HEK293 (cell line): ENCODE measurements at regions not wholly inside any gene's neighbourhood (a gene's known extent, or its start where the extent isn't known, plus 50 kb on each side); places are given as distances from the start of the nearest gene placed in this dataset.

Source experiments
- HOXA7 ChIP-seq: sonication (generic); formaldehyde crosslinking; IDR thresholded peaks from 2 replicates; pipeline ENCODE4 v1.8.1; 2022; ENCODE audit warnings: missing genetic modification reagents, borderline replicate concordance
- KLF9 ChIP-seq: fragments of 450-650 bp; formaldehyde crosslinking; IDR thresholded peaks from 2 replicates; pipeline ENCODE4 v1.5.1; 2016; ENCODE audit warnings: missing biosample characterization, missing genetic modification characterization, low read depth
- SP2 ChIP-seq: fragments of 450-650 bp; formaldehyde crosslinking; IDR thresholded peaks from 2 replicates; pipeline ENCODE4 v1.5.1; 2016; ENCODE audit warnings: missing biosample characterization, missing genetic modification characterization
- YY2 ChIP-seq: fragments of 450-650 bp; formaldehyde crosslinking; IDR thresholded peaks from 2 replicates; pipeline ENCODE4 v1.5.1; 2016; ENCODE audit warnings: missing biosample characterization, missing genetic modification characterization
- ZEB2 ChIP-seq: fragments of 450-650 bp; formaldehyde crosslinking; IDR thresholded peaks from 2 replicates; pipeline ENCODE4 v1.5.1; 2016; ENCODE audit warnings: missing biosample characterization, missing genetic modification characterization
- ZNF121 ChIP-seq: fragments of 450-650 bp; formaldehyde crosslinking; IDR thresholded peaks from 2 replicates; pipeline ENCODE4 v1.5.1; 2016; ENCODE audit warnings: missing biosample characterization, missing genetic modification characterization
- ZNF596 ChIP-seq: fragments of 450-650 bp; IDR thresholded peaks from 2 replicates; pipeline ENCODE4 v1.5.0; 2018; ENCODE audit warnings: missing biosample characterization, mild to moderate bottlenecking, missing genetic modification characterization, moderate library complexity
- TF ChIP-seq, protein P1 (sequence below): fragments of 450-650 bp; formaldehyde crosslinking; IDR thresholded peaks from 2 replicates; pipeline ENCODE4 v1.5.1; 2016; ENCODE audit warnings: missing biosample characterization, missing genetic modification characterization
- TF ChIP-seq, protein P2 (sequence below): fragments of 450-650 bp; formaldehyde crosslinking; IDR thresholded peaks from 2 replicates; pipeline ENCODE4 v1.5.1; 2016; ENCODE audit warnings: missing biosample characterization, missing genetic modification characterization
- TF ChIP-seq, protein P3 (sequence below): fragments of 450-650 bp; formaldehyde crosslinking; IDR thresholded peaks from 2 replicates; pipeline ENCODE4 v1.5.1; 2016; ENCODE audit warnings: missing biosample characterization, missing genetic modification characterization
- TF ChIP-seq, protein P4 (sequence below): fragments of 450-650 bp; formaldehyde crosslinking; IDR thresholded peaks from 2 replicates; pipeline ENCODE4 v1.5.1; 2016; ENCODE audit warnings: missing biosample characterization, missing genetic modification characterization

DNA sequence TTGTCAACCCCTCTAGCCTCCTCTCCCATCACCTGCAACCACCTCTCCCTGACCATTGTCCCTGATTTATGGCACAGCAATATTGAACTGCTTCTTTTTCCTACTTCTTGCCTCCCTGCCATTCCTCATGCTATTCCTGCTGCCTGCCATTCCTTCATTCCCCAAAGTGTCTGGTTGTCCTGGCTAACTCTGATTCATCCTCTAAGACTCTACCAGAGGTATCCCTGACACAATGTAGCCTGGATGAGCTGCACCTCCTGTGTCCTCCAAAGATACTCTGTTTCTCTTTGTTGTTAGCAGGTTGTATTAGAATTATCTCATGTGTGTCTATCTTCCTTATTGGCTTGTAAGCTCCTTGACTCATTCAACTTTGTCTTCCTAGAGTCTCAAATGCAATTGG is 53.5 kb upstream of the PTPN3 start:
- TF ChIP-seq, protein P1, sequence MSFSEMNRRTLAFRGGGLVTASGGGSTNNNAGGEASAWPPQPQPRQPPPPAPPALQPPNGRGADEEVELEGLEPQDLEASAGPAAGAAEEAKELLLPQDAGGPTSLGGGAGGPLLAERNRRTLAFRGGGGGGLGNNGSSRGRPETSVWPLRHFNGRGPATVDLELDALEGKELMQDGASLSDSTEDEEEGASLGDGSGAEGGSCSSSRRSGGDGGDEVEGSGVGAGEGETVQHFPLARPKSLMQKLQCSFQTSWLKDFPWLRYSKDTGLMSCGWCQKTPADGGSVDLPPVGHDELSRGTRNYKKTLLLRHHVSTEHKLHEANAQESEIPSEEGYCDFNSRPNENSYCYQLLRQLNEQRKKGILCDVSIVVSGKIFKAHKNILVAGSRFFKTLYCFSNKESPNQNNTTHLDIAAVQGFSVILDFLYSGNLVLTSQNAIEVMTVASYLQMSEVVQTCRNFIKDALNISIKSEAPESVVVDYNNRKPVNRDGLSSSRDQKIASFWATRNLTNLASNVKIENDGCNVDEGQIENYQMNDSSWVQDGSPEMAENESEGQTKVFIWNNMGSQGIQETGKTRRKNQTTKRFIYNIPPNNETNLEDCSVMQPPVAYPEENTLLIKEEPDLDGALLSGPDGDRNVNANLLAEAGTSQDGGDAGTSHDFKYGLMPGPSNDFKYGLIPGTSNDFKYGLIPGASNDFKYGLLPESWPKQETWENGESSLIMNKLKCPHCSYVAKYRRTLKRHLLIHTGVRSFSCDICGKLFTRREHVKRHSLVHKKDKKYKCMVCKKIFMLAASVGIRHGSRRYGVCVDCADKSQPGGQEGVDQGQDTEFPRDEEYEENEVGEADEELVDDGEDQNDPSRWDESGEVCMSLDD (tag by site-specific recombination): no peak
- TF ChIP-seq ZNF596 (tag by site-specific recombination) (no peak), KLF9 (tag by site-specific recombination) (no peak), ZEB2 (no peak), SP2 (tag by site-specific recombination) (no peak), YY2 (tag by site-specific recombination) (no peak), ZNF121 (tag by site-specific recombination) (no peak), HOXA7 (CRISPR knock-in tag) (no peak)
- TF ChIP-seq, protein P2, sequence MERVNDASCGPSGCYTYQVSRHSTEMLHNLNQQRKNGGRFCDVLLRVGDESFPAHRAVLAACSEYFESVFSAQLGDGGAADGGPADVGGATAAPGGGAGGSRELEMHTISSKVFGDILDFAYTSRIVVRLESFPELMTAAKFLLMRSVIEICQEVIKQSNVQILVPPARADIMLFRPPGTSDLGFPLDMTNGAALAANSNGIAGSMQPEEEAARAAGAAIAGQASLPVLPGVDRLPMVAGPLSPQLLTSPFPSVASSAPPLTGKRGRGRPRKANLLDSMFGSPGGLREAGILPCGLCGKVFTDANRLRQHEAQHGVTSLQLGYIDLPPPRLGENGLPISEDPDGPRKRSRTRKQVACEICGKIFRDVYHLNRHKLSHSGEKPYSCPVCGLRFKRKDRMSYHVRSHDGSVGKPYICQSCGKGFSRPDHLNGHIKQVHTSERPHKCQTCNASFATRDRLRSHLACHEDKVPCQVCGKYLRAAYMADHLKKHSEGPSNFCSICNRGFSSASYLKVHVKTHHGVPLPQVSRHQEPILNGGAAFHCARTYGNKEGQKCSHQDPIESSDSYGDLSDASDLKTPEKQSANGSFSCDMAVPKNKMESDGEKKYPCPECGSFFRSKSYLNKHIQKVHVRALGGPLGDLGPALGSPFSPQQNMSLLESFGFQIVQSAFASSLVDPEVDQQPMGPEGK (tag by site-specific recombination): no peak
- TF ChIP-seq, protein P3, sequence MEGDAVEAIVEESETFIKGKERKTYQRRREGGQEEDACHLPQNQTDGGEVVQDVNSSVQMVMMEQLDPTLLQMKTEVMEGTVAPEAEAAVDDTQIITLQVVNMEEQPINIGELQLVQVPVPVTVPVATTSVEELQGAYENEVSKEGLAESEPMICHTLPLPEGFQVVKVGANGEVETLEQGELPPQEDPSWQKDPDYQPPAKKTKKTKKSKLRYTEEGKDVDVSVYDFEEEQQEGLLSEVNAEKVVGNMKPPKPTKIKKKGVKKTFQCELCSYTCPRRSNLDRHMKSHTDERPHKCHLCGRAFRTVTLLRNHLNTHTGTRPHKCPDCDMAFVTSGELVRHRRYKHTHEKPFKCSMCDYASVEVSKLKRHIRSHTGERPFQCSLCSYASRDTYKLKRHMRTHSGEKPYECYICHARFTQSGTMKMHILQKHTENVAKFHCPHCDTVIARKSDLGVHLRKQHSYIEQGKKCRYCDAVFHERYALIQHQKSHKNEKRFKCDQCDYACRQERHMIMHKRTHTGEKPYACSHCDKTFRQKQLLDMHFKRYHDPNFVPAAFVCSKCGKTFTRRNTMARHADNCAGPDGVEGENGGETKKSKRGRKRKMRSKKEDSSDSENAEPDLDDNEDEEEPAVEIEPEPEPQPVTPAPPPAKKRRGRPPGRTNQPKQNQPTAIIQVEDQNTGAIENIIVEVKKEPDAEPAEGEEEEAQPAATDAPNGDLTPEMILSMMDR (tag by site-specific recombination): no peak
- TF ChIP-seq, protein P4, sequence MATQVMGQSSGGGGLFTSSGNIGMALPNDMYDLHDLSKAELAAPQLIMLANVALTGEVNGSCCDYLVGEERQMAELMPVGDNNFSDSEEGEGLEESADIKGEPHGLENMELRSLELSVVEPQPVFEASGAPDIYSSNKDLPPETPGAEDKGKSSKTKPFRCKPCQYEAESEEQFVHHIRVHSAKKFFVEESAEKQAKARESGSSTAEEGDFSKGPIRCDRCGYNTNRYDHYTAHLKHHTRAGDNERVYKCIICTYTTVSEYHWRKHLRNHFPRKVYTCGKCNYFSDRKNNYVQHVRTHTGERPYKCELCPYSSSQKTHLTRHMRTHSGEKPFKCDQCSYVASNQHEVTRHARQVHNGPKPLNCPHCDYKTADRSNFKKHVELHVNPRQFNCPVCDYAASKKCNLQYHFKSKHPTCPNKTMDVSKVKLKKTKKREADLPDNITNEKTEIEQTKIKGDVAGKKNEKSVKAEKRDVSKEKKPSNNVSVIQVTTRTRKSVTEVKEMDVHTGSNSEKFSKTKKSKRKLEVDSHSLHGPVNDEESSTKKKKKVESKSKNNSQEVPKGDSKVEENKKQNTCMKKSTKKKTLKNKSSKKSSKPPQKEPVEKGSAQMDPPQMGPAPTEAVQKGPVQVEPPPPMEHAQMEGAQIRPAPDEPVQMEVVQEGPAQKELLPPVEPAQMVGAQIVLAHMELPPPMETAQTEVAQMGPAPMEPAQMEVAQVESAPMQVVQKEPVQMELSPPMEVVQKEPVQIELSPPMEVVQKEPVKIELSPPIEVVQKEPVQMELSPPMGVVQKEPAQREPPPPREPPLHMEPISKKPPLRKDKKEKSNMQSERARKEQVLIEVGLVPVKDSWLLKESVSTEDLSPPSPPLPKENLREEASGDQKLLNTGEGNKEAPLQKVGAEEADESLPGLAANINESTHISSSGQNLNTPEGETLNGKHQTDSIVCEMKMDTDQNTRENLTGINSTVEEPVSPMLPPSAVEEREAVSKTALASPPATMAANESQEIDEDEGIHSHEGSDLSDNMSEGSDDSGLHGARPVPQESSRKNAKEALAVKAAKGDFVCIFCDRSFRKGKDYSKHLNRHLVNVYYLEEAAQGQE (tag by site-specific recombination): no peak
